GM19099 (cell line): ENCODE measurements at regions not wholly inside any gene's neighbourhood (a gene's known extent, or its start where the extent isn't known, plus 50 kb on each side); places are given as distances from the start of the nearest gene placed in this dataset.

ENCODE experiments used
- POLR2A ChIP-seq: IDR thresholded peaks from 3 replicates; pipeline ENCODE4 v1.6.1; 2011; ENCODE audit warnings: low read depth; ENCODE audit not compliant: insufficient read length; ENCODE audit errors: extremely low read depth

- no peak for TF ChIP-seq POLR2A
These were observed 317.7 kb upstream of the TLE3 start for GRCh38 chr15:70415398-70415797.

GRCh38 chr15:70414626-70415025, 316.9 kb upstream of the TLE3 start:
- TF ChIP-seq POLR2A: no peak

DNA sequence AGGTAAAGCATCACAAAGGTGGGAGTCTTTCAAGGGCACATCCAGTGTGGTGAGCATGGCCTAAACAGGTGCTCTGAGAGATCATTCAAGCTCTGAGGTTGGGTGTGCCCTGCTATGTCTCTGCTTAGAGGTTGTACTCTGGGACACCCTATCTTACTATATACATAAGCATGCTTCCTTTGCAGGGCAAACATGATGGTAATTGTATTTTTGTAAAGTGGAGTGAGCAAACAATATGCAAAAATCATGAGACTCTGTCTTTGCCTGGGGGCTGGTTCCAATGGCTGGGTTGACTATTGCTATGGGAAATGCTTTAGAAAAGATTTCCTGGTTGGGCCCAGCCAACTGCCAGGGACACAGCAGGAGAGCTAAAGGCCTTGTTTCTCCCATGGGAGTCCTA, 315.1 kb upstream of the TLE3 start:
- TF ChIP-seq POLR2A: no peak

DNA sequence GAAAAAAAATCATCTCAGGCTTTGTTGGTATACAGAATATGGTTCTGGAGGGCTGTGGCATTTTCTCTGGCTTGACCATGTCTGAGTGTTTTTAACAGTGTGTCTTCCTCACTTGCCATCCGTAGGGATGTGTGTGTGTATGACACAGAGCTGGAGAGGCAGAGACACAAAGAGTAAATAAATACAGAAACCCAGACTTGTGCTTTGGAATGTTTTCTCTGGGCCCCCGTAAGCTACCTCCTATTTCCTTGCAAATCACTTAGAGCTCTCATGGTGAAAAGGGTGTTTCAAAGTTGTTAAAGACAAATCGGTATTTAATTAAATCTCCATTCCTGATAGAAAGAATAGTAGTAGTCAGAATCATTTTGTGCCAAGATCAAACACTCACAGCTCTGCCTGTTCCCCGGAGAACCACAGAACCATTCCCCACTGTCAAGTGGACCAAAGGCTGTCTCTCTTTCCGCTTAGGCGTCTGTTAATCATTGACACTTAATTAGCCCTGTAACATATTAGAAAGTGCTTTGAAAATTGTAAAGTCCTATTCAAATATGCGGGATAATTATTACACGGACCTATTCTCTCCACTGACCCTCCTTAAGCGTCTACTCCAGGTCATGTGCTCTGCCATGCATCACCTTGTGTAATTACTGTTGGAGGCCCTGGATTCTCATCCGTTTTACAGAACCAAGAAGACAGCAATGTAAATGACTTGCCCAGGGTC, 313.6 kb upstream of the TLE3 start:
- TF ChIP-seq POLR2A: no peak

DNA sequence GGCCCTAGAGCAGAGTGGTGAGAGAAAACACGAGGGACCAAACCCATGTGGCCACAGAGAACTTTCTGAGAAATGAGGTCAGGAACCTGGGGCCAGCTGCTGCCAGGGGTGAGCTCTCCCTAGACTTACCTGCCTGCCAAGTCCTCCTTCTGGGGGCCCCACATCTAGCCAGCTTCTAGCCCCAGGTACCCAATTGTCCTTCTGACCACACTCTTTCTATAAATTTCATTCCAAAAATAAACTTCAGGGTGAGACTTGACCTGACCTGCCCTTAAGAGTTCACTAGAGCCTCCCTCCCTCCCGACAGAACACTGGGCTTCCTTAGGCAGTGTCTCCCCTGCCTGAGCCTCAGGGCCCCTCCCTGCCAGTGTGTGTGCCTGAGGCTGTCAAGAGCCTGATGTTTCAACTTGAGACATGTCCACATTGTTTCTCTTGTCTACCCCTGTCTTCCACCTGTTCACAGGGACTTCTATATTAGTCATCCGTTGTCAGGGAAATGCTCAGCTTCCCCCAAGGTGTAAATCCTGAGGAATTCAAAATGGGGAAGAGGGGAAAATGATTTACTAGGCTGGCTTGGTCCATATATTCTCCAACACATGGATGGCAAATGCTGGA, 312.8 kb upstream of the TLE3 start:
- no peak for TF ChIP-seq POLR2A

DNA sequence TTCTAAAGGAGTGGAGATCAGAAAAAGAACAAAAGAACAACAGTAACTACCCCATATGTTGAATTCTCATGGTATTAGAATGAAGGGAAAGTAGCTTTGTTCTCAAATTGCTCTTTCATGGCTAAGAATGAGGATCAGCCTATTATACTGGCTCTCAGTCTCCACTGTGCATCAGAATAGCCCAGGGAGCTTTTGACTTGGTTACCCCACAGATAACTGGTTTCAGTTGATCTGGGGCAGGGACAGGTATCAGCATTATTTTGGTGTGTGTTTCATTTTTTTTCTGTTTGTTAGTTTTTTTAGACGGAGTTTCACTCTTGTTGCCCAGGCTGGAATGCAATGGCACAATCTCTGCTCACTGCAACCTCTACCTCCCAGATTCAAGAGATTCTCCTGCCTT, 311.7 kb upstream of the TLE3 start:
- no peak for TF ChIP-seq POLR2A

GRCh38 chr15:70407955-70408354, 310.2 kb upstream of the TLE3 start:
- no peak for TF ChIP-seq POLR2A

GRCh38 chr15:70407336-70407670, 309.6 kb upstream of the TLE3 start:
- TF ChIP-seq POLR2A: no peak

DNA sequence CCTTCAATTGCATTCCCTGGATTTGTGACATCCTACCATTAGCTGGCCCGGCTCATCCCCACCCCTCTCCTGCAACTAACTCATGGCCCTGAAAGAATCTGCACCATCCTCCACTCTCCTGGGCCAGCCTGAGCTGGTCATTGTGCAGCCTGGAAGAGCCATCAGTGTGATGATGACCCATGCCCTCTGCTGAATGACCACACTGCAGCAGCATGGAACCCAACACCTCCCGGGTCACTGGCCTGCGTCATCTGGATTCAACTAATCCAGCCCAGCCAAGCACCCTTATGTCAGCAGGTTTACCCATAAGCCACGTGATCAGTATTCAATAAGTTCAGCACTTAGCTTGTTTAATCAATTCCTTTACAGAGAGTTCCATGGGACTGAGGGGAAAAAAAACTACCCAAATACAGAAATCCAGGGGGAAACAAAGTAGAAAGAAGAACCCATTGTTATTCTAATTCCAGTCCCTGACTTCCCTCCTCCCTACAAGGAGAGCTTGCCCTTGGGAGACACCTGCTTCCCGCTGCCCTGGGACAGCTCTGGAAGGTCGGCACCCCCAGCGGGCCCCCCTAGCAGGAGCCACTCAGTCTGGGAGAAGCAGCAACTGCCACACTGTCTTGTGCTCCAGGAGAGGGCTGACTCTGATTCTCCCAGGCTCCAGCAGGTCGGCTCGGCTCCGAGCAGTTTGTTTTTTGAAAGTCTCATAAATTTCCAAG, 309.1 kb upstream of the TLE3 start:
- no peak for TF ChIP-seq POLR2A

DNA sequence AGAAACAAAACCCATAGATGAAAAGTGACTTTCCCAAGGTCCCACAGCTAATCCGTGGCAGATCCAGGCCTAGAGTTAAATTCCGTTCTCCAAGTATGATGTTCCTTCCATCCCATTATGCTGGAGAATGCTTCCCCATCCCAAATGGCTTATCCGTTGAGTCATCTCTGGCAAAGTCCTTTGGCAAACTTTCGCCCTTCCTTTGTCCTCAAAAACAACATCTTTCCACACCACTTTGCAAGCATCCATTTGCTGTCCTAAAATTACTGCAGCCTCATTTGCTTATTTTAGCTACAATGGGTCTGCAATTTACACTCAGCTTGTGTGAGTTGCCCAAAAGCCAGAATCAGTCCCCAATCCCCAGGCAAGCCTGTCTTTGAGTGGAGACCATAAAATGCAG, 304.0 kb upstream of the TLE3 start:
- TF ChIP-seq POLR2A: no peak

- TF ChIP-seq POLR2A: no peak
These were observed 303.2 kb upstream of the TLE3 start for GRCh38 chr15:70400766-70401541.

GRCh38 chr15:70399204-70399603, 301.5 kb upstream of the TLE3 start:
- no peak for TF ChIP-seq POLR2A

DNA sequence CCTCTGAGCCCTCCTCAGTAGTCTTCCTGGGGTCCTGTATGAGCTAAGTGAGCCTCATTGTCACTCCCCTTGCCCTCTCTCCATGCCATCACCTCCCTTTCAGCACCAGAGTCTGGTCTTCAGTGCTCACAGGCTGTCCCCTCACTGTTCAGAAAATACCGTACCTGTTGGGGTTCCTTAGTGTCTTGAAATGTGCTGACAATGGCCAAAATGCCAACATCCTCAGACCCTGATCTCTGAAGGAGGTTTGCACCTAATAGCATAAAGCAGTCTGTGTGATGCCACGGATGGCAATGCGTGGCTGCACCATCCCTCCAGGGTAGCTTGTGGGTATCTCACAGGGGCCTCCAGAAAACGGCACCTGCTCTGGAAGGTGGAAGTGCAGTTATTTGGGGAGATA, 301.0 kb upstream of the TLE3 start:
- no peak for TF ChIP-seq POLR2A

DNA sequence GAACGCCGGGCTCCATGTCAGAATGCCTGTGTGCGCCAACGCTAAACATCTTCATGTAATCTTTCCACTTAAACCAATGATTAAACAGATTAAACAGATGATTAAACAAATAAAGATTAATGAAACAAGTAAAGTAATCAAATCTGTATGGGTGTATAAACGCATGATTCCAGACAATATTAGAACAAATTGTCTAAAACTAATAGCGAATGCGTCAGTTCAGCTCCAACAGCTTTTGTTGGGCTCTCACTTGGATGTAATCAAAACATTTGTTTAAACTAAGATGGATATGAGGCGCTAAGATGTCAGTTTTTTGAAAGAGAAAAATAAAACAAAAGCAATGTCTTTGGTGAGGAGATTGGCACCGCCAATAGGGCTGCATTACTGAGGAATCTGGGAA, 299.1 kb upstream of the TLE3 start:
- no peak for TF ChIP-seq POLR2A

GRCh38 chr15:70395164-70395563, 297.4 kb upstream of the TLE3 start:
- TF ChIP-seq POLR2A: no peak

GRCh38 chr15:70390723-70391122, 293.0 kb upstream of the TLE3 start:
- TF ChIP-seq POLR2A: no peak

DNA sequence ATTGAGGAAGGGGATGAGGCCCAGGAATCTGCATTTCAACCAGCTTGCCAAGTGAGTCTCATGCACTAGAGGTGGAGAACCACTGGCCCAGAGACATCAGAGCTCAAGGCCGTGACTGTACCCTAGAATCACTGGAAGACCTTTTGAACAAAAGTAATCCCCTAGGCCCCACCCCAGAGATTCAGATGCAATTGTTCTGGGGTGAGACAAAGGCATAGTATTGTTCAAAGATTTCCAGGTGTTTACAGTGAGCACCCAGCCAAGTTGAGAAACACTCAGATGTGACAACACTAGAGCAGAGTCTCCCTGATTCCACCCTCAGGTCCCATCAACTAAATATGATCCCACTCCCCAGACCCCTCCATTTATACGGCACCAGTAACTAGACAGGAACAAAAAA, 290.3 kb upstream of the TLE3 start:
- TF ChIP-seq POLR2A: no peak
